Left ventricle myocardium superior (tissue), 1 donor: ENCODE measurements at regions not wholly inside any gene's neighbourhood (a gene's known extent, or its start where the extent isn't known, plus 50 kb on each side); places are given as distances from the start of the nearest gene placed in this dataset.

Experiments
- ATAC-seq: fragments of 200-7000 bp; cut with Tn5 transposase; one replicate; pipeline ENCODE4 v1.9.1; 2020; ENCODE audit warnings: mild to moderate bottlenecking, moderate library complexity
- DNase-seq: peaks from one replicate; pipeline ENCODE4 v3.0.0-alpha.2; 2020
- intact Hi-C: fragments of 100-400 bp; cut with micrococcal nuclease; formaldehyde crosslinking; loops from one replicate; pipeline ENCODE4 v1.11.0; 2022
- donor health status: DM: no; HTN: yes; CAD: no; lungs with severe emphysema.

- no peak for DNase-seq
- no peak for ATAC-seq
- intact Hi-C loops, result no loop called here
Observed at GRCh38 chr5:174380311-174380710, 334.8 kb downstream of the NSG2 start.

GRCh38 chr5:174381241-174381640 lies 335.7 kb downstream of the NSG2 start:
- no peak for DNase-seq

GRCh38 chr5:174383210-174384167 lies 338.0 kb downstream of the NSG2 start:
- ATAC-seq (no peak), DNase-seq (no peak)
- intact Hi-C loops, result no loop called here

More at GRCh38 chr5:174381241-174381640, 335.7 kb downstream of the NSG2 start:
- intact Hi-C loops, result no loop called here
- ATAC-seq, result no peak

GRCh38 chr5:174384509-174384947 lies 339.0 kb downstream of the NSG2 start:
- intact Hi-C loops, result no loop called here
- peak; percentile 38 for ATAC-seq
- no peak for DNase-seq

- ATAC-seq, result no peak
- DNase-seq, result no peak
- intact Hi-C loops, result no loop called here
Observed at GRCh38 chr5:174386306-174386705, 338.1 kb upstream of the MSX2 start.

- intact Hi-C loops, result no loop called here
- no peak for DNase-seq
- no peak for ATAC-seq
Observed at GRCh38 chr5:174386846-174387245, 337.5 kb upstream of the MSX2 start.

GRCh38 chr5:174387448-174387847 lies 336.9 kb upstream of the MSX2 start:
- no peak for ATAC-seq
- DNase-seq, result no peak
- intact Hi-C loops, result no loop called here

GRCh38 chr5:174392892-174393291 lies 331.5 kb upstream of the MSX2 start:
- intact Hi-C loops, result no loop called here
- no peak for ATAC-seq
- no peak for DNase-seq

GRCh38 chr5:174396541-174396940 lies 327.8 kb upstream of the MSX2 start:
- intact Hi-C loops, result no loop called here
- DNase-seq (no peak), ATAC-seq (no peak)

GRCh38 chr5:174397206-174397605 lies 327.2 kb upstream of the MSX2 start:
- intact Hi-C loops, result no loop called here
- no peak for ATAC-seq
- no peak for DNase-seq

DNA sequence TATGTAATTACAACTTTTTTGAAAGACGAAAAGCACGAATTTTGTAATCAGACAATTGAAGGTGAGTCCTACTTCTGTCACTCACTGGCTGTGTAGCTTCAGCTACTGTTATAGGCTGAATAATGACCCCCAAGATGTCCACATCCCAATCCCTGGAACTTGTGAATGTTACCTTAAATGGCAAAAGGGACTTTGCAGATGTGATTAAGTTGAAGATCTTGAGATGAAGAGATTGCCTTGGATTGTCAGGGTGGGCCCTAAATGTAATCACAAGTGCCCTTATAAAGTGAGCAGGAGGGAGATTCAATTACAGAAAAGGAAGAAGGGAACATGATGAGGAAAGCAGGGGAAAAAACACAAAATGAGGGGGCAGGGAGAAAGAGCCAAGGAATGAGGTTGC lies 326.2 kb upstream of the MSX2 start:
- DNase-seq (no peak), ATAC-seq (no peak)
- intact Hi-C loops, result no loop called here

DNA sequence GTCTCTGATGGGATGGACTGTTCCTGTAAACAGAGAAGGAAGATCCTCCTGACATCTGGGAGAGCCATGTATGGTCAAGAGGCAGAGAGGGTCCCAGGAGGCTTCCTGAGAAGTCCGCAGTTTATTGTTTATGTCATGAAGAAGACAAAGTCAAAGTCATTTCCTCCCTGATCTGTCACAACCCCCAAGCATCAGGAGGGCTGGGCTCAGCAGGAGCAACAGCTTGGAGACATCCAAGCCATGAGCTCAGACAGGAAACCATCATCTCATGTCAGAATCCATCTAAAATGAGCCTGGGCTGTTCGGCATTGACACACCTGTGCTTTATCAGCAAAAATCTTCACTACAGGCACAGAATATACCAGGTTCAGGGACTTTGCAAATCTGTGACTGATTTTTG lies 325.0 kb upstream of the MSX2 start:
- intact Hi-C loops, result no loop called here
- DNase-seq, result no peak
- ATAC-seq, result no peak

- DNase-seq, result no peak
- intact Hi-C loops, result no loop called here
- no peak for ATAC-seq
Observed at GRCh38 chr5:174400461-174400860, 323.9 kb upstream of the MSX2 start.

- DNase-seq (no peak), ATAC-seq (no peak)
- intact Hi-C loops, result no loop called here
Observed at GRCh38 chr5:174401793-174402192, 322.6 kb upstream of the MSX2 start.

- no peak for ATAC-seq
- DNase-seq, result no peak
- intact Hi-C loops, result no loop called here
Observed at GRCh38 chr5:174402222-174402812, 322.1 kb upstream of the MSX2 start.

- intact Hi-C loops, result no loop called here
- no peak for ATAC-seq
- DNase-seq, result no peak
Observed at GRCh38 chr5:174404848-174405247, 319.5 kb upstream of the MSX2 start.

DNA sequence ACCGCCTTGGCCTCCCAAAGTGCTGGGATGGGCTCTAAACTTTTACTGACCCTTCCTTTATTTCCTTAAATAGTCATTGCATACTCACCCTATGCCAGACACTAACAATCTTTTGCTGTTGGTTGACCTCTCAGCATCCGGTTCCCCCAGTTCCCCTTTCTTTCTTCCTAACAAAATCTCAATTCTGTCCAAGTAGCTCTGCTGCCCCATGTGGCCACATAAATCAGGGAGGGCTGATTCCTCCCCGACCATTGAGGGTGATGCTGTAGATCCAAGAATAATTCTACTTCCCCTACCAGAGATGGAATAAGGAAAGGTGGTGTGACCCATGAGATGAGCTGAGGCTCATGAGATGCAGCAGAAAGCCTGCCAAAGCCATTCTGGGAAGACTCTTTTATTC lies 315.3 kb upstream of the MSX2 start:
- intact Hi-C loops, result no loop called here
- DNase-seq (no peak), ATAC-seq (no peak)

DNA sequence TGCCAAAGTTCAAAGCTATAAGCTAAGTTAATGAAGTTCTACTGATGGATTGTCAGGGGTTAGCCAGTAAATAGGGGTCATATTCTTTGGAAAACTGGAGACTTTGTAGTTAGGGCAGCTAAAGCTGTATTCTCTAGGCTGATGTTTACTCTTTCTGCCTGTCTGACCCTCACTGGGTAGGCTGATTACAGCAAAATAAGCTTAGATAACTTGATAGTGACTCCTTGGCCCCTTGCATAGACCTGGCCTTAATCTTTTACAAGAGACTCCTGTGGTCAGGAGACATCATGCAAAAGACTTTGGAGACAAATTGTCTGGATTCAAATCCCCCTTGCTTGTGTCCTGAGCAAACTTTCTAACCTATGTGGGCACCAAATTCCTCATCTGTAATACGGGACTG lies 314.4 kb upstream of the MSX2 start:
- intact Hi-C loops, result loop anchor here (10.0 kb wide), 1 partner anchor 525 kb away; no protein-coding TSS in a partner anchor
- ATAC-seq (no peak), DNase-seq (no peak)

DNA sequence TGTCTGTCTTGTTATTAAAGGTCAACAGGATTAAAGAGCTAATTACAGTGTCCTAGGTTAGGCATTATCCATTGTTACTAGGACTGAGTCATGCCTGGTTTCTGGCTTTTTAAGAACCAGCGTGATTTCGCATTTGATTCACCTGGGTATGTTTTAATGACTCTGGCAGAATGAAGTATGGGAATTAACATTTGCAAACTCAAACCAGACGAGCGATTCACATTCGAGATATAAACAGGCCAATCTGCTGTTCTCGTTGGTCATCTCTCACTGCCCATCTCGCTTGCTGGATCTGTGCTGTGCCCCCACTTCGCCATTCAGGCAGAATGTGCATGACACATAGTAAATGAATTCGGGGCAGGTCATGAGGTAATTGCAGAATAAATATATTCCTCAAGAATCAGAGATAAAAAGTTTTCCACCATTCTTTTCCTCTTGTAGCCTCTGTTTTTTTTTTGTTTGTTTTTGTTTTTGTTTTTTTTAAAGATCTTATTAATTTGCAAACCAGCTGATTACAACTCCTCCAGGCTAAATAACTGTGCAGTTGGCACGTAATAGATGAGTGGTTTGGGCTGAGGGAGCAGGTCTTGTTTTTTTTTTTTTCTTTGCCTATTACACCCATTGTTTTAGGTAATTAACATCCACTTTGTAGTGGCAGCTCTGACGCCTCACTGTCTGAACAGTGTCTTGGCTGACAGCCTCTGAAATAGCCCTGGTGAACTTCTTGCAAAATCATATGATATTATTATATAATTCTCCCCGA lies 313.5 kb upstream of the MSX2 start:
- ATAC-seq (peak; percentile 40), DNase-seq (no peak)
- intact Hi-C loops, result loop anchor here (10.0 kb wide), 1 partner anchor 524 kb away; no protein-coding TSS in a partner anchor

GRCh38 chr5:174411479-174411819 lies 312.9 kb upstream of the MSX2 start:
- no peak for DNase-seq
- intact Hi-C loops, result loop anchor here (10.0 kb wide), 1 partner anchor 523 kb away; no protein-coding TSS in a partner anchor
- ATAC-seq, result no peak
